AG10803 (cell line): ENCODE measurements at regions not wholly inside any gene's neighbourhood (a gene's known extent, or its start where the extent isn't known, plus 50 kb on each side); places are given as distances from the start of the nearest gene placed in this dataset.

Experiments used
- DNase-seq: peaks from one replicate; pipeline ENCODE4 v3.0.0; 2010; ENCODE audit warnings: low read depth
- H3K4me3 ChIP-seq: 2 replicates; pipeline ENCODE4 v1.5.1; 2011; ENCODE audit warnings: mild to moderate bottlenecking, low read length, control low read depth
- TF ChIP-seq, protein P1 (sequence below): conservative IDR thresholded peaks from 2 replicates; pipeline ENCODE4 v1.5.1; 2011; ENCODE audit warnings: mild to moderate bottlenecking, low read length, control low read depth, inconsistent platforms

DNA sequence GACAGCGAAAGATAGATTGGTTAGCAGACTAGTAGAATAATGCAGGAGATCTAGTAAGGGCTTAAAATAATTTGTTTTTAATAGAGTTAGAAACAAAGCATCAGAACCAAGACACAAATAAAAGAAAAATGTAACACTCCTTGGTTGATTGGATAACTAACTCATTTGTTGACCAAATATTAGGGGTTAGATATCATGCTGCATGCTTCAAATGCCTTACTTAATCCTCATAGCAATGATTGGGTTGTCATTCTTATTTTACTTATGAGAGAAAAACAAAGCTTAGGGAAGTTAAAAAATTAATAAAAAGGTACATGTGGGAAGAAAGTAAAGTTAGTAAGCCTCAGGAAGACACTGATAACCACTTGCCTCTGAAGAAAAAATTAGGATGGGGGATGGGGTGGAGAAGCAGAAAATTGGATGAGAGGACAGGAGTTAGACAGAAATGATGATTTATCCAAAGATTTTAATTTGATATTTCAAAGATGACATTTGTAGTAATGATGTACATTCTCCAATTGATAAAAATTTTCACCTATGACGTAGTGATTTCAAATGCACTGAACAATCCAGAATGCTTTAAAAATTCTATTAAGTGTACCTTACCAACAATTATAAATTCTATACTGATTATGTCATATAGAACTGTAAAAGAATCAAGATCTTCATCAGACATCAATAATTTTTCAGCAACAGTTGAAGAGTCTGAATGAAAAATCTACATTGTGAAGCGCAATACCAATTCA is 374.7 kb downstream of the COL11A1 start:
- no peak for DNase-seq
- TF ChIP-seq, protein P1, sequence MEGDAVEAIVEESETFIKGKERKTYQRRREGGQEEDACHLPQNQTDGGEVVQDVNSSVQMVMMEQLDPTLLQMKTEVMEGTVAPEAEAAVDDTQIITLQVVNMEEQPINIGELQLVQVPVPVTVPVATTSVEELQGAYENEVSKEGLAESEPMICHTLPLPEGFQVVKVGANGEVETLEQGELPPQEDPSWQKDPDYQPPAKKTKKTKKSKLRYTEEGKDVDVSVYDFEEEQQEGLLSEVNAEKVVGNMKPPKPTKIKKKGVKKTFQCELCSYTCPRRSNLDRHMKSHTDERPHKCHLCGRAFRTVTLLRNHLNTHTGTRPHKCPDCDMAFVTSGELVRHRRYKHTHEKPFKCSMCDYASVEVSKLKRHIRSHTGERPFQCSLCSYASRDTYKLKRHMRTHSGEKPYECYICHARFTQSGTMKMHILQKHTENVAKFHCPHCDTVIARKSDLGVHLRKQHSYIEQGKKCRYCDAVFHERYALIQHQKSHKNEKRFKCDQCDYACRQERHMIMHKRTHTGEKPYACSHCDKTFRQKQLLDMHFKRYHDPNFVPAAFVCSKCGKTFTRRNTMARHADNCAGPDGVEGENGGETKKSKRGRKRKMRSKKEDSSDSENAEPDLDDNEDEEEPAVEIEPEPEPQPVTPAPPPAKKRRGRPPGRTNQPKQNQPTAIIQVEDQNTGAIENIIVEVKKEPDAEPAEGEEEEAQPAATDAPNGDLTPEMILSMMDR = no peak
- no peak overlapping the region for H3K4me3 ChIP-seq

DNA sequence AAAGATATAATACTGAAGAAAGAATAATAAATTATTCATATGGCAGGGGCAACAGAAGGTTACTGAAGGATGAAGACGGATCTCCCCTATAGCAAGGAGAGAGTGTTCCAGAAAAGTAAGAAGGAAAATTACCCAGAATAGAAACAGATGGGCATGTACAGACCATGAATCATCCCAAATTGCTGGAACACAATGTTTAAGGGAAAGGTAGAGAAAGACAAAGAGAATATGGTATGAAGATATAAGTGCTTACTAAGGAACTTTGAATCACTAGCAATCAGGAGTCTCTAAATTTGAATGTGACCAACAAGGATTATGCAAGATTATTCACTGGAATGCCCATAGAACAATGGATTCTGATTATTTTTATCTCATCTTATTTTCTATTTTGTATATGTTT is 375.4 kb downstream of the COL11A1 start:
- H3K4me3 ChIP-seq = no peak overlapping the region
- peak; percentile 0 for DNase-seq
- TF ChIP-seq, protein P1 = no peak

DNA sequence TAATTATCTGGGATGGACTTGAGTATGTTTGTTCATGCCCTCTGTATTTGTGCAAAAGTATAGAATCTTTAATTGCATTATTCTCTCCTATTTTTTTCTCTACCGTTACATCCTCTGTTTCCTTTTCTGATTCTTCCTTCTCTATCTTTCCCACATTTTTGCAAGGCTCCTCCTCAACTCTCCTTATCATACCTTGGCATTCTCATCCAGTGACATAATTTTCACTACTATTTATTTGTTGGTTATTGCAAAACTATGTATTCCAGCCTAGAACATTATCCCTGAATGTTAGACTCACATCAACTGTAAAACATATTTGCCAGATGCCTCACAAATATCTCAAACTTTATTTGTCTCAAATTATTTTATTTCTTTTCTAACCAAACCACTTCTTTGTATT is 381.9 kb downstream of the COL11A1 start:
- H3K4me3 ChIP-seq = no peak overlapping the region
- no peak for DNase-seq
- TF ChIP-seq, protein P1 = no peak

DNA sequence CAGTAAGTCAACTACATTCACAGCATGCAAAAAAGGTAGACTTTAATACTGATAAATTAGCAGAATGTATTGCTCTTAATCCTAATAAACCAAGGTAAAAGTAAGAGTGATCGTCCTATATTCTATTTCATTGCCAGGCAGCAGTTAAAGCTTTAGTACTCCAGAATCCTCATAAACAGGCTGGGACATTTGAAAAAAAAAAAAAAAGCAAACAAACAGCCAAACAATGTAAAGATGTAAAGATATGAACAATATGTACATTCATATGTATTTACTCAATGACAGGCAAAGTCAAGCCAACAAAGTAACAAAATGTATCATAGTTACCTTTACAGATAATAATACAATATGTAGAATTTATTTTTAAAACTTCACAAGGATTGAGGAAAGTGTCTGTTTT is 383.6 kb downstream of the COL11A1 start:
- DNase-seq = no peak
- TF ChIP-seq, protein P1 = no peak

DNA sequence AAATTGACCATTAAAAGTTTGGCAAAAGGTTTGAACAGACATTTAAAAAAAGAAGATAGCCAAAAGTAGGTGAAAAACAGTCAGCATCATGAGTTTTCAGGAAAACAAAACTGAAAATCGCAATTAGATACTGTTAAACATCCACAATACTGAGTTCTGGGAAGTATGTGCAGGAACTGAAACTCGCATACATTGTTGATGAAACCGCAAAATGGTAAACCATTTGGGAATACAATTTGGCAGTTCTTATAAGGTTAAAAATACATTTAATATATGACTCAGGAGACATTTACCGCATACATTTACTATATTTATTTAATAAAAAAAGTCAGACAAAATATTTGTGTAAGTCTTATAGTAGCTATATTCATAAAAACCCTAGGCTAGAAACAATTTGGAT is 393.2 kb downstream of the COL11A1 start:
- TF ChIP-seq, protein P1 = no peak
- no peak for DNase-seq

More for the DNA sequence above, 383.6 kb downstream of the COL11A1 start:
- no peak overlapping the region for H3K4me3 ChIP-seq

DNA sequence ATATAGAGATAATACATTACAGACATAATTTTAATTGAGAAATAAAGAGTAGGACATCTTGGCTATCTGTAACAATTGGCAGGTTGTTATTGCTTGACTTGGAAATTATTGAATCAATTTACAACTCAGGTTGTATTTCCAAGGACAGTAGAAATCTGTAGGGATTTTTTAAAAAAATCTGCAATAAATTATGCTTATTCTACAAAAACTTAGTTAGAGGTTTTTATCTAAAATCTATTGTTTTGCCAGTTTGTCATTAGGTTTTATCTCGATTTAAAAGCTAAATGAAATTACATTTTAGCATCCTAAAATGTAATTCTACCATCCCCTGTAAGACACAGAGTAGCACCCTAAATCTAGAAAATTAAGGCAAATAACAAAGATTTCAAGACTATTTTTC is 408.8 kb downstream of the COL11A1 start:
- no peak for DNase-seq
- TF ChIP-seq, protein P1 = no peak
- H3K4me3 ChIP-seq = no peak overlapping the region

More for the DNA sequence above, 393.2 kb downstream of the COL11A1 start:
- H3K4me3 ChIP-seq = no peak overlapping the region

DNA sequence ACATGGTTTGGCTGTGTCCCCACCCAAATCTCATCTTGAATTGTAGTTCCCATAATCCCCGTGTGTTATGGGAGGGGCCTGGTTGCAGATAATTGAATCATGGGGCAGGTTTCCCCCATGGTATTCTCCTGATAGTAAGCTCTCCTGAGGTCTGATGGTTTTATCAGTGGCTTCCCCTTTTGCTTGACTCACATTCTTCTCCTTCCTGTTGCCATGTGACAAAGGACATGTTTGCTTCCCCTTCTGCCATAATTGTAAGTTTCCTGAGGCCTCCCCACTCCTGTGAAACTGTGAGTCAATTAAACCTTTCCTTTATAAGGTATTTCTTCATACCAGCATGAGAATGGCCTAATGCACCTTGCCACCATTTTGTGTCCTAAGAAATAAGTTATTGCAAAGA is 415.0 kb downstream of the COL11A1 start:
- TF ChIP-seq, protein P1 = no peak
- no peak for DNase-seq
- no peak overlapping the region for H3K4me3 ChIP-seq
